NCI-H2081 (cell line): ENCODE measurements at regions not wholly inside any gene's neighbourhood (a gene's known extent, or its start where the extent isn't known, plus 50 kb on each side); places are given as distances from the start of the nearest gene placed in this dataset.

Experiments used
- DNase-seq, 2 experiments: peaks; one replicate each; lab custom pipeline; 2025; lab: John Stamatoyannopoulos, UW

- DNase-seq: no peak
Measured at GRCh38 chr7:115083935-115084334, 162.0 kb downstream of the MDFIC start.

- no peak for DNase-seq
Measured at GRCh38 chr7:115081772-115082171, 159.9 kb downstream of the MDFIC start.

DNA sequence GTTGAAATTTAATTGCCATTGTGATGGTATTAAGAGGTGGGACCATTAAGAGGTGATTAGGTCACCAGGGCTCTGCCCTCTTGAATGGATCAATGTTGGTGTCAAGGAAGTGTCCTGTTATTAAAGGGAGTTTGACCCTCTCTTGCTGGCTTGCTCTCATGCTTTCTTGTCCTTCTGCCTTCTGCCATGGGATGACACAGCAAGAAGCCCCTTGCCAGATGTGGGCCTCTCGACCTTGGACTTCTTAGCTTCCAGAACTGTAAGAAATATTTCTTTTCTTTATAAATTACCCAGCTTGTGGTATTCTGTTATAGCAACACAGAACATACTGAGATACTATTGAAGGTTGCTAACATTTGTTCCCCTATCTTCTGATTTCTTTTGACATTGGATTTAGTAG, 157.0 kb downstream of the MDFIC start:
- DNase-seq: no peak

DNA sequence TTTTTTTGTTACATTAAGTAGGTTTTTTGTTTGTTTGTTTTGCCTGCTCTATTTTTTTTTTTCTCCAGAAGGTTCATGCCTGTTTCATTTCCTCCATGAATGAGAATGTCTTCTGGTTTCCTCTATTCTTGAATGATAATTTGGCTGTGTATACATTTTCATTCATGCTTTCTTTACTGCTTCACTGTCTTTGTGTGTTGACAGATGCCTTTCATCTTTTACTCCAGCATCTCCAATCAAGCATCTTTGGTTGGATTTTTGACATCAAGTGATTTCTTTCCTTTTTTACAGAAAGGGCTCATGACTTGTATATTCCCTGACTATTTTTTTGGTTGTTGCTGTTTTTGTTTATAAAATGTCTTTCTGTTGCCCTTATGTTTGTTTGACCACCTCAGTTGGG, 156.5 kb downstream of the MDFIC start:
- no peak for DNase-seq

DNA sequence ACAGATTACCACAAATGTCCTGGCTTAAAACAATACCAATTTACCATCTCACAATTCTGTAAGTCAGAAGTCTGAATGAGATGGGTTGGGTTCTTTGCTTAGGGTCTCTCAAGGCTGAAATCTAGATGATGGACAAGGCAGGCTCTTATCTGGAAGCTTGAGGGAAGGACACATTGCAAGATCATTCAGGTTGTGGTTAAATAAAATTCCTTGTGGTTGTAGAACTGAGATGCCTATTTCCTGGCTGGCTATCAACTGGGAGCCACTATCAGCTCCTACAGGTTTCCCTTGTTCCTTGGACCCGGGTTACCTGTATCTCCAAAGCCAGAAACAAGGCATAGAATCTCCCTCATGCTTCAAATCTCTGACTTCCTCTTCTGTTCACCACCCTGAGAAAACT, 148.4 kb downstream of the MDFIC start:
- no peak for DNase-seq
